ENCODE measurements at regions not wholly inside any gene's neighbourhood (a gene's known extent, or its start where the extent isn't known, plus 50 kb on each side); places are given as distances from the start of the nearest gene placed in this dataset.
"Not testable (repeated sequence)": the region's sequence is repeated elsewhere in the genome, so short reads cannot be mapped to it uniquely, and the experiment has no call there.

DNA sequence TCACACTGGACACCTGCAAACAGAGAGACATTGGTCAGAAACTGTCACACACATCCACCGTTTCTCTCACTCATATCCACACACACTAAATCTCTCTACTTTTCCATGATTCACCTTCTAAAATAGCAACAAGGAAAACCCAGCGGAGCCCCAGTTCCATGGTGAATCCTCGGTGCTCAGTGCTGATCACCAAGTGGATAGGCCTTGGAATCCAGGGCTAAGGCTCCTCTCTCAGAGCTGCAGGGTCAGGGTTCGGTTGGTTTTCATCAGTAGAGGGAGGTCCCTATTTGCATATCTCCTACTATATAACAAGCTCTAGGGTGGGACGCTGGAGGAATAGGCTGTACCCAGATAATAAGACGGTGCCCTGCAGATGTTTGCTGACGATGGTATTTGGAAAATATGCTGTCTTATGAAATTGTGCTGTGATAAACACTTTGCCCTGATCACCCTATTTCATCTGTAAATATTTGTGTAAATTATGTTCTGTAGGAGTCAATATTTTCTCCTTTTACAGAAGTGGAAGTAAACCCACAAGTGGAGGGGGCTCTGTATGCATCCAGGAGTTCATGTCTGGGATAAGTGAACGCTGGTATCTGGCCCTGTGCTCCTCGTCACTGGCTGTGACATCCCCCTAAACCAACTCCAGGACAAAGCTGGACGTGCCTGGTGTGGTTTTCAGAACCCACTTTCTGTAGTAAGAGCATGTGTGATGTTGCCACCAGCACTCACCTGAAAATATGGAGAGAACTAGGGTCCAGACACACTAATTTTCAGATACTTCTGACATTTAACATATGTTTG, 709.2 kb downstream of the TMEM121 start:
- DNase-seq (ENCODE audit: low read depth in 2 of 2): no peak

- DNase-seq (ENCODE audit: low read depth in 2 of 2): no peak
Observed at GRCh38 chr14:106248321-106249192, 722.2 kb downstream of the TMEM121 start.

GRCh38 chr14:106253995-106254394, 727.6 kb downstream of the TMEM121 start:
- DNase-seq (ENCODE audit: low read depth in 2 of 2): not testable (repeated sequence)

- peak; percentile 27 to 78 for DNase-seq (ENCODE audit: low read depth in 2 of 2)
Observed at GRCh38 chr14:106257569-106257994, 731.2 kb downstream of the TMEM121 start.

- DNase-seq (ENCODE audit: low read depth in 2 of 2): peak; percentile 33 to 81
Observed at GRCh38 chr14:106268013-106268727, 741.8 kb downstream of the TMEM121 start.

- no peak for DNase-seq (ENCODE audit: low read depth in 2 of 2)
Observed at GRCh38 chr14:106269029-106269428, 742.6 kb downstream of the TMEM121 start.

GRCh38 chr14:106269451-106270204, 743.2 kb downstream of the TMEM121 start:
- no peak for DNase-seq (ENCODE audit: low read depth in 2 of 2)

- DNase-seq (ENCODE audit: low read depth in 2 of 2): not testable (repeated sequence)
Observed at GRCh38 chr14:106270476-106271121, 744.2 kb downstream of the TMEM121 start.

- no peak for DNase-seq (ENCODE audit: low read depth in 2 of 2)
Observed at GRCh38 chr14:106276326-106277267, 750.2 kb downstream of the TMEM121 start.

DNA sequence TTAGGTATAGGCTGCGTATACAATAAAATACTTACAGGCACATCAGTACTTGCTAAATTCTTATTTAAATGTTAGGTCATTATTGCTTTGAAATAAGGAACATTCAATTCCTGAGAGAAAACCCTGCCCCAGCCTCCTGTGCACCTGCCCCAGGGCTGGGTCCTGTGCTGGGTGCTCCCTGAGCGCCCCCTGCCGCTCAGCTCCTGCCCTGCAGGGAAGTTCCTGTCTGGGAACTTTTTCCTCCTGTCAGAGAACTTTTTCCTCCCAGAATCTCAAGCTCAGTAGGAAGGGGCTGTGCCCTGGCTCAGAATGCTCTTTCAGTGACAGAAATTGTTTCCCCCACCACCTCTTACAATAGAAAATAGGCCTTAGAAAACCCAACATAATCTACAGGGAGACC, 751.1 kb downstream of the TMEM121 start:
- no peak for DNase-seq (ENCODE audit: low read depth in 2 of 2)

GRCh38 chr14:106280876-106281275, 754.5 kb downstream of the TMEM121 start:
- no peak for DNase-seq (ENCODE audit: low read depth in 2 of 2)

DNA sequence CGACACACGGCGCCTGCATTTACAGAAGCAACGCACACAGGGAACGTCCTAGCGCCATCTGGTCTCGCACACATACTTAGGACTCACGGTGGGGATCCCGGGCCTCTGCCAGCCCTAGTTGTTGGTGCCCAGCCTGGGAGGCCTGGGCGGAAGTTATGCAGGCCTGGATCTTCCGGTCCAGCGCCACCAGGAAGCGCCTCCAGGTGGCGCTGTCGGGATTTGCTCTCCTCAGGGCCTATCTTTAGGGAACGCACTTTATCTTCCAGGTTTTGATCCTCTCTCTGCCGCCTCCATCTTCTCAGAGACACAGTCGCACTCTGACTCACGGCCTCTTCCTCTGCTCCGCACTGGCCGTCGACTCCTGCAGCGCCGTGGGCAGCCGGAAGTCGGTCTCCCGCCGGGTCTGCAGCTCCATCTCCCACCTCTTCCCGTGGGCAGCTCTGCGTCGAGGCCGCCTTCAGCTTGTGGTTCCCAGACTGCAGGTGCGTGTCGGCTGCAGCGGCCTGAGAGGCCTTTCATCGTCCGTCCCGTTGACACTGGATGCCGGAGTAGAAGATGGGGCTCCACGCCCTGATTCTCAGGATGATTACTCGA, 760.4 kb downstream of the TMEM121 start:
- no peak for DNase-seq (ENCODE audit: low read depth in 2 of 2)

- no peak for DNase-seq (ENCODE audit: low read depth in 2 of 2)
Observed at GRCh38 chr14:106287506-106287905, 761.1 kb downstream of the TMEM121 start.

- DNase-seq (ENCODE audit: low read depth in 2 of 2): no peak
Observed at GRCh38 chr14:106291626-106292025, 765.2 kb downstream of the TMEM121 start.

DNA sequence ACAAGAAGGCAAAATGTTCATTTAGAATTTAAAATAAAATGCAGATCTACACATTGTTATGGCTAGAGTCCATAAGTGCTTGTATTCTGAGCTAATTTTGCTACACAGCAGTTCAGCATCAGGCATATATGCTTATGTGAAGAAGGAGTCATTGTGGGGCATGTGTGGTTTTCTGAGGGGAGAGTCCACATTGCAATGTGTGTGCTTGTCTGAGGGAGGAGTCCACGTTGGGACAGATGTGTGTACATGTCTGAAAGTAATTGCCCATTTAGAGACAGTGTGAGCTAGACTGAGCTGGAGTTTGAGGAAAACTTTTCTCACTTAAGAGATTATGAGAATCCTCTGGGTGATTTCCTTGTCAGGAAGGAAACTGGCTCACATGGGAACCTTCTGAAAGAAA, 767.9 kb downstream of the TMEM121 start:
- no peak for DNase-seq (ENCODE audit: low read depth in 2 of 2)

DNA sequence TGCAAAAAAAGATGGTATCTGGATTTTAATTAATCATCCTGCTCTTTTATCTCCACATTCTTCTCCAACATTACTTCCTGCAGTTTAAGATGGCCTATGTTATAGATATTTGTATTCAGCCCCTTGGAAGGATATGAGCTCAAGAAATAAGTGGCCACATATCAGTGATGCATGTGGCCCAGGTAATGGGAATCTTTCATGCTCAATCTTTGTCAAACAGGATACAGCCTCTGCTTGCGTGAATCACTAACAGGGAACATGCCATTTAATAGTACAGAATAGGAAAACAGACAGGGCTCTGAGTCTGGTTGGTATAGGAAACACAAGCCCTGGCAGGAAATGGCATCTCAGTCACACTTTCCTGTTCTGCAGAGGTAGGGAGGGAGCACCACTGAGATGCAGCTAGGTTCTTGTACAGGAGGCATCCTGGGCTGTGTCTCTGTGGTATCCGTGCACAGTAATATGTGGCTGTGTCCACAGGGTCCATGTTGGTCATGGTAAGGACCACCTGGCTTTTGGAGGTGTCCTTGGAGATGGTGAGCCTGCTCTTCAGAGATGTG, 774.6 kb downstream of the TMEM121 start:
- not testable (repeated sequence) for DNase-seq (ENCODE audit: low read depth in 2 of 2)

DNA sequence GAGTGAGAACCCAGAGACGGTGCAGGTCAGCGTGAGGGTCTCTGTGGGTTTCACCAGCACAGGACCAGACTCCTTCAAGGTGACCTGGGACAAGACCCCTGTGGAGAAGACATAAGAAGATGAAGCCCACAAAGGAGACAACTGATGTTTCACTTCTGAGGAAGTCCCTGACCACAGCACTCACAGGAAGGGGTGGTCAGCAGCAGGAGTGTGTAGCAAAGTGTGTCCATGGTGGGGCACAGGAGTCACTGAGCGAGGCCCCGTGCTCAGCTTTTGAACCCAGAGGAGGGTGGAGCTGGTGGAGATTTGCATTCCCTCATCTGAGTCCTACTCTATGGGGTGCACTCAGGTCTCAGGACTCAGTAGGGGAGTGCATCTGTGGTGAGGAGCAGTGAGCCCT, 775.2 kb downstream of the TMEM121 start:
- DNase-seq (ENCODE audit: low read depth in 2 of 2): not testable (repeated sequence)

DNA sequence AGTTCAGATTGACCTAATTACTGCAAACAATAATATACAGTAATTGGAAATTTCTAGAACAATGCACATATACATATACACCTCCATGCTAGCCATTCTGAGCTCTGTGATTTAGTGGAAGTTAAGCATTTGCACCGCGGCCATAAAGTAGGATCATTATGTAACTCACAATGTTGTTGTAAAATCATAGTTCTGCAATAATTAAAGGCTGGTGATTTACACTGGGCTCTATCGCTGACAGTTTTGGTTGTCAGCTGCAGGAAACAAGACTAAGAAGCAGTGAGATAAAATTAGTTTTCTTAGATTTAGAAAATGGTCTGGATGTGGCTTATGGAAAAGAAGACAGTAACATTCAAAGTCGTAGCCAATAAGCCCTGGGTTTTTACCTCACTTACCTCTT, 776.3 kb downstream of the TMEM121 start:
- no peak for DNase-seq (ENCODE audit: low read depth in 2 of 2)

DNA sequence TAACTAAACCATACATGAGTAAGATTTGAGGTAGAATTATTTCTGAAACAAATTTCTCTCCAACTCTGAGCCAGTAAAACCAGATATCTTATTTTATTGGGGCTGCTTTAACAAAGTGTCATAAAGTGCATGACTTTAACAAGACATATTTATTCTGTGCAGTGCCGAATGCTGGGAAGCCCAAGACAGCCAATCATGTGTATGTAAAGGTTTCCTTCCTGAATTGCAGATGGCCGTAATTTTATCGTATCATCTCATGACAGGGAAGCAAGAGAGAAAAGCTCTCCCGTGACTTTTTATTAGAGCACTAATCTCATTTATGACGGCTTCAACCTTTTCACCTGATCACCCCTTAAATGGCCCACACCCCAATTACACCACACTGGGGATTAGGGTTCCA, 777.9 kb downstream of the TMEM121 start:
- no peak for DNase-seq (ENCODE audit: low read depth in 2 of 2)
